C4-2B (cell line): ENCODE measurements at regions not wholly inside any gene's neighbourhood (a gene's known extent, or its start where the extent isn't known, plus 50 kb on each side); places are given as distances from the start of the nearest gene placed in this dataset.
"Not testable (repeated sequence)": the region's sequence is repeated elsewhere in the genome, so short reads cannot be mapped to it uniquely, and the experiment has no call there.

Experiments
- ZFX ChIP-seq: fragments of 450-650 bp; IDR thresholded peaks from 2 replicates; pipeline ENCODE4 v1.6.1; 2017
- TF ChIP-seq, protein P1 (sequence below): fragments of 450-650 bp; conservative IDR thresholded peaks from 2 replicates; pipeline ENCODE4 v1.5.1; 2017; ENCODE audit warnings: mild to moderate bottlenecking

DNA sequence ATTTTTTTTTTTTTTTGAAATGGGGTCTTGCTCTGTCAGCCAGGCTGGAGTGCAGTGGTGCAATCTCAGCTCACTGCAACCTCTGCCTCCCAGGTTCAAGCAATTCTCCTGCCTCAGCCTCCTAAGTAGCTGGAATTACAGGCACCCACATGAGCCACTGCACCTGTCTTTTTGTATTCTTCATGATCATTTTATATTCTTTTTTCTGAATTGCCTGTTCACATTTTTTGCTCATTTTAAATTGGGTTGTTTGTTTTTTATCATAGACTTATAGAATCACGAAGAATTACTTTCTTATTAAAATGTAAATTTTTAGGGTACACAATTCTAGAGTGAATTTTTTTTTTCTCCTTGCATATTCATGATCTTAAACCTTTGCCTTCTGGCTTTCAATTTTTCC lies 149.4 kb upstream of the FAT1 start:
- TF ChIP-seq, protein P1, sequence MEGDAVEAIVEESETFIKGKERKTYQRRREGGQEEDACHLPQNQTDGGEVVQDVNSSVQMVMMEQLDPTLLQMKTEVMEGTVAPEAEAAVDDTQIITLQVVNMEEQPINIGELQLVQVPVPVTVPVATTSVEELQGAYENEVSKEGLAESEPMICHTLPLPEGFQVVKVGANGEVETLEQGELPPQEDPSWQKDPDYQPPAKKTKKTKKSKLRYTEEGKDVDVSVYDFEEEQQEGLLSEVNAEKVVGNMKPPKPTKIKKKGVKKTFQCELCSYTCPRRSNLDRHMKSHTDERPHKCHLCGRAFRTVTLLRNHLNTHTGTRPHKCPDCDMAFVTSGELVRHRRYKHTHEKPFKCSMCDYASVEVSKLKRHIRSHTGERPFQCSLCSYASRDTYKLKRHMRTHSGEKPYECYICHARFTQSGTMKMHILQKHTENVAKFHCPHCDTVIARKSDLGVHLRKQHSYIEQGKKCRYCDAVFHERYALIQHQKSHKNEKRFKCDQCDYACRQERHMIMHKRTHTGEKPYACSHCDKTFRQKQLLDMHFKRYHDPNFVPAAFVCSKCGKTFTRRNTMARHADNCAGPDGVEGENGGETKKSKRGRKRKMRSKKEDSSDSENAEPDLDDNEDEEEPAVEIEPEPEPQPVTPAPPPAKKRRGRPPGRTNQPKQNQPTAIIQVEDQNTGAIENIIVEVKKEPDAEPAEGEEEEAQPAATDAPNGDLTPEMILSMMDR, result not testable (repeated sequence)
- TF ChIP-seq ZFX, result not testable (repeated sequence)
